IPS-20b (cell line): ENCODE measurements at regions not wholly inside any gene's neighbourhood (a gene's known extent, or its start where the extent isn't known, plus 50 kb on each side); places are given as distances from the start of the nearest gene placed in this dataset.
A peak's percentile ranks its signal among the peaks of the same experiment; 100 is the strongest.
"Not testable (repeated sequence)": the region's sequence is repeated elsewhere in the genome, so short reads cannot be mapped to it uniquely, and the experiment has no call there.

Experiments used
- H3K27ac ChIP-seq: one replicate; pipeline ENCODE4 v1.5.1; 2013; ENCODE audit warnings: low read length
- H3K27me3 ChIP-seq: 2 replicates; pipeline ENCODE4 v1.6.1; 2013; ENCODE audit warnings: mild to moderate bottlenecking, low read length, inconsistent platforms; ENCODE audit not compliant: insufficient read depth
- H3K36me3 ChIP-seq: 2 replicates; pipeline ENCODE4 v1.6.1; 2013; ENCODE audit warnings: low read depth, mild to moderate bottlenecking, inconsistent platforms, low read length, moderate library complexity; ENCODE audit not compliant: insufficient read depth
- H3K4me1 ChIP-seq: 2 replicates; pipeline ENCODE4 v1.6.1; 2013; ENCODE audit warnings: mild to moderate bottlenecking, control low read depth, inconsistent platforms, low read length, moderate library complexity; ENCODE audit not compliant: insufficient read depth
- H3K4me3 ChIP-seq: 2 replicates; pipeline ENCODE4 v1.5.1; 2013; ENCODE audit warnings: mild to moderate bottlenecking, low read length, inconsistent platforms
- H3K9ac ChIP-seq: 2 replicates; pipeline ENCODE4 v1.6.1; 2013; ENCODE audit warnings: low read depth, mild to moderate bottlenecking, inconsistent platforms, low read length, moderate library complexity
- H3K9me3 ChIP-seq: 2 replicates; pipeline ENCODE4 v1.6.1; 2013; ENCODE audit warnings: mild to moderate bottlenecking, low read depth, low read length, inconsistent platforms; ENCODE audit not compliant: insufficient read depth

DNA sequence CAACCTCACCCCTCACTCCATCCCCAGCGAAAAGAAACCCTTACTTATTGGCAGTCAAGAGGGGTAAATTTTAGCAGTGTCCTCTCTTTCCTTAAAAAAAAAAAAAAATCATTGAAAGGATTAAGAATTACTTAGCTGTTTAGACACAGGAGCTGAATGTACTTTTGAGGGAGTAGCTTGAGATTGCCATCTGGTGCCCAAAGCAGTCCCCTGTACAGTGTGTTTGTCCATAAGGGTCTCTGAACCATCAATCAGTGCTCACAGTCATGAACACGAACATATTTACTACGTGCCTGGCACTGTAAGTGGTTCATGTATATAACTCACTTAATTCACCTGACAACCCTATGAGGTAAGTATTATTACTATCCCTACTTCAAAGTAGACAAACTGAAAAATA is 463.5 kb downstream of the RAP2B start:
- Histone ChIP-seq H3K4me3 (no peak overlapping the region), H3K27ac (no peak overlapping the region), H3K27me3 (no peaks in the 10 kb centered on the region), H3K4me1 (peaks cover 4% of the 10 kb centered on the region; the same call in 1 of the 2 replicates), H3K36me3 (no peaks in the 10 kb centered on the region), H3K9me3 (no peaks in the 10 kb centered on the region), H3K9ac (no peak overlapping the region)

DNA sequence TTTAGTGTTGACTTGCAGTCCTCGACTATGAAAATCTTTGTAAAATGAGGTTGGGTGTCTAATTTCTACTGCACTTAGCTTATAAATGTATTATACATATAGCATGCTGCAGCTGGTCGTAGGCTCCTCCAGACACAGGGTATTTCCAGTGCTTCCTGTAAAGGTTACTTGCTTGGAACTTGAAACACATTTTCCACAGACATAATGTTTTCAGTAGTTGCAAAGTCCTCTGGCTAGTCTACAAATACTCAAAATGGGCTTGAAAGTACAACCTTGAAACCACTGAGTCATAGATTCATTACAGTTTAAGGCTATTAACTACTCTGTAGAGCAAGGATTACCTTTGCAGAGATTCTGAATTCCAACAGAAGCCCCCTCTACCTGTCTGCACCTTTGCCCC is 464.1 kb downstream of the RAP2B start:
- Histone ChIP-seq H3K9me3 (no peaks in the 10 kb centered on the region), H3K36me3 (no peaks in the 10 kb centered on the region), H3K9ac (no peak overlapping the region), H3K27ac (no peak overlapping the region), H3K4me1 (peaks cover 4% of the 10 kb centered on the region; the same call in 1 of the 2 replicates), H3K4me3 (no peak overlapping the region), H3K27me3 (no peaks in the 10 kb centered on the region)

DNA sequence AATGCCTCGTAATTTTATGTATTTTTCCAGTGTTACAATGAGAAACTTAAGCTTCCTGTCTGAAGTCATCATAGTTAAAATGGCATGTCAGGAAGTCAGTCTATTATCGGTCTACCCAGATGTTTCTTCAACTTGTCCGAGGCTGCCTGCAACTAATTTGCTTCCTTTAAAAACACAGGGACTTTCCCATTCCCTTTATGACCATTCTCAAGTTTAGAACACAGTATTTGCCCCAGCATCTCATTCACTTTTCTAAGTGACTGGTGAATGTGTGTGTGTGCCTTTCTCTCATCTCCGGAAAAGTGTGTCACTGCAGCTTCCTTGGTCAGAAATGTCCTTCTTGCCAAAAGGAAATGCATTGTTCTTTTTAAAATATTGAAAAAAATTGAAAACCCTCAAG is 466.6 kb downstream of the RAP2B start:
- Histone ChIP-seq H3K36me3 (no peaks in the 10 kb centered on the region), H3K9ac (no peak overlapping the region), H3K27me3 (no peaks in the 10 kb centered on the region), H3K27ac (no peak overlapping the region), H3K4me3 (no peak overlapping the region), H3K4me1 (no peaks in the 10 kb centered on the region), H3K9me3 (no peaks in the 10 kb centered on the region)

DNA sequence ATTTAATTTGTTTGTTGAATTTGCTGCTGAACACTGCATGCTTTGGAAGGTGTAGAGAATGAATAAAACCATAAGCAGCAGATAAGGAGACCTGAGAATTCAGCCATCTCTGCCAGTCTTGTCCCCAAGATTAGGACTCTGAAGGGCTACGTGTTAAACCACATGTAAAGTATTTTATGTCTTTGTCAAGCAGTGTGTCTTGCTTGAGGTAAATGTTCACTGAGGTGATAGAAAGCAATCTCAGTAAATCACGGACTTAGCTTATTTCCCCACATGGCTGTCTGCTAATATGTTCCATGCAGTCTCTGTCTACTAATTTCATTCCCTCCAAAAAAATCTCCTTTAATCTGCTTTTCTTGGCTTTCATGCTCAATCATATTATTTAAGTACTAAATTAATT is 467.1 kb downstream of the RAP2B start:
- H3K9ac ChIP-seq, result no peak overlapping the region
- H3K27ac ChIP-seq, result no peak overlapping the region
- no peaks in the 10 kb centered on the region for H3K4me1 ChIP-seq
- H3K27me3 ChIP-seq, result no peaks in the 10 kb centered on the region
- H3K36me3 ChIP-seq, result no peaks in the 10 kb centered on the region
- H3K9me3 ChIP-seq, result no peaks in the 10 kb centered on the region
- no peak overlapping the region for H3K4me3 ChIP-seq

DNA sequence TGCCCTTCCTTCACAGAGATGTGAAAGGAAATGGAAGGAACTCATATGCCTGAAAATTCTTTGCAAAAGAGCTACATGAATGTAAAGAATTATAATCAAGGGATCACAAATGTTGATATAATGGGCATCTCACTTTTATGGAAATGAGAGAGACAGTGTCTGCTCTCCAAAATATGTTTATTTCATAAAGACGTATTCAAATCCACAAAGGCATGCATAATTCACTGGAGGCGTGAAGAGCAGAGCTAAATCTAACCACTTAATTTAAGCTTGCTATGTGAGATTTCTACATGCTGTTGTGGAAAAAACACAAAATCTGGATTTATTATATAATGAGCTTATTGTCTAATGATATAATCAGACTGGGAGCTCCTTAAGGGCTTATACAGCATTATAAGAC is 469.1 kb downstream of the RAP2B start:
- Histone ChIP-seq H3K27ac (no peak overlapping the region), H3K36me3 (no peaks in the 10 kb centered on the region), H3K9ac (no peak overlapping the region), H3K27me3 (no peaks in the 10 kb centered on the region), H3K9me3 (no peaks in the 10 kb centered on the region), H3K4me3 (no peak overlapping the region), H3K4me1 (no peaks in the 10 kb centered on the region)

DNA sequence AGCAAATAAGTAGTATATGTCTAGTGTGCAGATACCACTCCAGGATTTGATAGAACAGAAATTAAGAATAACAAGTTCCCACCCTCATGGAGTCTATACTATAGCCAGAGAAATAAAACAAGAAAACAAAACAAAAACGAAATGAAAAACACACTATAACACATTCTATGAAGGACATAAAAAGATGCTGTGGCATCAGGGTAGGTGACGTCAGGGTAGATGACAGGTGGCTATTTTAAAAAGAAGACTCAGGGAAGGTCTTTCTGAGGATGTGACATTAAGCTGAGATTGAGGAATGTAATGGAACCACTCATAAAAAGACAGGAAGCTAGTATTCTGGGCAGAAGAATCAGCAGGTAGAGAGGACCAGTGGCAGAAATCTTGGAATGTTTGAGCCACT is 469.6 kb downstream of the RAP2B start:
- Histone ChIP-seq H3K27ac (no peak overlapping the region), H3K9me3 (no peaks in the 10 kb centered on the region), H3K9ac (no peak overlapping the region), H3K4me3 (no peak overlapping the region), H3K4me1 (no peaks in the 10 kb centered on the region), H3K27me3 (no peaks in the 10 kb centered on the region), H3K36me3 (no peaks in the 10 kb centered on the region)

DNA sequence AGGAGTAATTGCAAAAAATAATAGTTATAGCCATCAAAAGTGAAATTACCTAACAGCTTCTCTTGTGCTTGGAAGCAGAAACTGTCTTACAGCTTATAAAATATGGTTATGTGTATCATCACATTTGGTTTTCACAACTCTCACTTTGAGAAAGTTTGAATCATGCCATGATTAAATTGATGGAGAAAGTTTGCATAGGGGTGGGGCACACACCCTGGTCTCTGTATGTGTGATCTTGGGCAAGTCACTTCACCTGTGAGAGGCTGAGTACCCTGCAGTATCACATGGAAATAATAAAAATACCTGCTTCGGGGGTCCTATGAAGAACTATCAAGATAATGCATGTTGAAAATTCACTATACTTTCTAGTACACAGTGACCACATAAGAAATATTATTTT is 471.4 kb downstream of the RAP2B start:
- no peaks in the 10 kb centered on the region for H3K36me3 ChIP-seq
- H3K9ac ChIP-seq, result no peak overlapping the region
- no peak overlapping the region for H3K27ac ChIP-seq
- no peaks in the 10 kb centered on the region for H3K4me1 ChIP-seq
- H3K9me3 ChIP-seq, result no peaks in the 10 kb centered on the region
- no peaks in the 10 kb centered on the region for H3K27me3 ChIP-seq
- no peak overlapping the region for H3K4me3 ChIP-seq

DNA sequence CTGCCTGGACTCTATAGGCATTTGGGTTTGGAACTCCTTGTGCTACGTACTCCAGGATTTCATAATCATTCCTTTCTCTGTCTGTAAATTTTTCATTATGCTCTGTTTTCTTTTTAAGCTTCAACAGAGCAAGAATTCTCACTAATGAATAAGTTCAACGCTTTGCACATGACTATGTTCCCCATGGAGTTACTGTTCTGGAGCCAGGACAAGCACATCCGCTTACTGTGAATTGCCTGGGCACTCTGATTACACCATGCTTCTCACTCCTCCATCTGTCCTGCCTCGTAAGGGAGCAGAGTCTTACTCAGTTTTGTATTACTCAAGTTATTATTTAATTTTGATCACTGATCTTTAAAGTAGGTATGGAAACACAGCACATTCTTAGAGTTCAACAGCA is 472.7 kb downstream of the RAP2B start:
- no peak overlapping the region for H3K9ac ChIP-seq
- no peaks in the 10 kb centered on the region for H3K9me3 ChIP-seq
- H3K27me3 ChIP-seq, result no peaks in the 10 kb centered on the region
- no peak overlapping the region for H3K27ac ChIP-seq
- H3K4me1 ChIP-seq, result peaks cover 2% of the 10 kb centered on the region
- H3K36me3 ChIP-seq, result no peaks in the 10 kb centered on the region
- no peak overlapping the region for H3K4me3 ChIP-seq

DNA sequence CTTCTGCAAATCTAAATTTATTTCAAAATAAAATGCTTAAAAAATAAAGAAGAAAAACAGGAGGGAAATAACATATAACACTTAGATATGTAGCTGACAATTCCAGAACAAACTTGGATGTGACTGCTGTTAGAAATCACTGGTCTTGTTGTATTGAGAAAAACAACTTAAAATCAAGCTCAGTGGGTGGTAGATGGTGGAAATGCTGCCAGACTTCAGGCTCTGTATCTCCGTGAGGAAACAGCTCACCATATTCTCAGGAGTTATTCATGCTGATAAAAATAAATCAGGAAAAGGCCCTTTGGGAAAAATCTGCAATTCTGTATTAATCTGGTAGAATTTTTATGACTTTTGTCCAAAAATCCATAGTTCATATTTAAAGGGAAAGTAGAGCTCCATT is 477.6 kb downstream of the RAP2B start:
- Histone ChIP-seq H3K4me1 (peaks cover 26% of the 10 kb centered on the region), H3K27me3 (no peaks in the 10 kb centered on the region), H3K4me3 (no peak overlapping the region), H3K36me3 (no peaks in the 10 kb centered on the region), H3K9ac (peak overlapping the region; percentile 58; the same call in 1 of the 2 replicates), H3K27ac (no peak overlapping the region), H3K9me3 (no peaks in the 10 kb centered on the region)

DNA sequence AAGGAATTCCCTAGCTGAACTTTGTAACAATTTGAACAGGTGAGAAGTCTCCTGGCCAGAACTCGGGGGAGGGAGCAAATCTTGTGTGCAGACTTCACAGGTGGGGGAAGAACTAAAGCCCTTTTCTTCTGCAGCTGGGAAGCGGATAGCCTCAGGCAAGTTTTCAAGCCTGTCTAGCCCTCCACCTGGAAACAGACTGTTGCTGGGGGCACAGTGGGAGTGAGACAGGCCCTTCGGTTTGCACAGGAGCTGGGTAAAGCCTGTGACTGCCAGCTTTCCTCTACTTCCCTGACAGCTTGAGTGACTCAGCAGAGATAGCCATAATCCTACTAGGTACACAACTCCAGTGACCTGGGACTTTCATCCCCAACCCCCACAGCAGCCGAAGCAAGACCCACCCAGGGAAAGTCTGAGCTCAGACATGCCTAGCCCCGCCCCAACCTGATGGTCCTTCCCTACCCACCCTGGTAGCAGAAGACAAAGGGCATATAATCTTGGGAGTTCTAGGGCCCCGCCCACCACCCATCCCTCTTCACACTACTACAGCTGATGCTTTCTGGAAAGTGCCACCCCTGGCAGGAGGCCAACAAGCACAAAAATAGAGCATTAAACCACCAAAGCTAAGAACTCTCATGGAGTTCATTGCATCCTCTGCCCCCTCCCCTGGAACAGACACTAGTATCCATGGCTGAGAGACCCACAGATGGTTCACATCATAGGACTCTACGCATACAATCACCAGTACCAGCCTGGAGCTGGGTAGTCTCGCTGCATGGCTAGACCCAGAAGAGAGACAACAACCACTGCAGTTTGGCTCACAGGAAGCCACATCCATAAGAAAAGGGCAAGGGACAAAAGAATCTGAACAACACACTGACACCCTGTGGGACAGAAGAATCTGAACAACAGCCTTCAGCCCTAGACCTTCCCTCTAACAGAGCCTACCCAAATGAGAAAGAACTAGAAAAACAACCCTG is 479.0 kb downstream of the RAP2B start:
- Histone ChIP-seq H3K9ac (peak overlapping the region; percentile 58; the same call in 1 of the 2 replicates), H3K4me3 (no peak overlapping the region), H3K27me3 (no peaks in the 10 kb centered on the region), H3K27ac (peak overlapping the region; percentile 80), H3K9me3 (no peaks in the 10 kb centered on the region), H3K4me1 (peaks cover 26% of the 10 kb centered on the region), H3K36me3 (no peaks in the 10 kb centered on the region)

DNA sequence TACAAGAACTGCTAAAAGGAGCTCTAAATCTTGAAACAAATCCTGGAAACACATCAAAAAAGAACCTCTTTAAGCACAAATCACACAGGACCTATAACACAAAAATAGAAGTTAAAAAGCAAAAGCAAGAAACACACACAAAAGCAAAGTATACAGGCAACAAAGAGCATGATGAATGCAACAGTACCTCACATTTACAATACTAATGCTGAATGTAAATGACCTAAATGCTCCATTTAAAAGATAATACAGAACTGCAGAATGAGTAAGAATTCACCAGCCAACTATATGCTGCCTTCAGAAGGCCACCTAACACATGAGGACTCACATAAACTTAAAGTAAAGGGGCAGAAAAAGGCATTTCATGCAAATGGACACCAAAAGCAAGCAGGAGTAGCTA is 478.6 kb upstream of the ARHGEF26 start:
- H3K9me3 ChIP-seq, H3K36me3 ChIP-seq, H3K27me3 ChIP-seq: not testable (repeated sequence)
- peak overlapping the region; percentile 15 for H3K4me3 ChIP-seq
- H3K27ac ChIP-seq, result peak overlapping the region; percentile 71
- peak overlapping the region; percentile 54; the same call in 1 of the 2 replicates for H3K9ac ChIP-seq
- H3K4me1 ChIP-seq, result peaks cover 26% of the 10 kb centered on the region

DNA sequence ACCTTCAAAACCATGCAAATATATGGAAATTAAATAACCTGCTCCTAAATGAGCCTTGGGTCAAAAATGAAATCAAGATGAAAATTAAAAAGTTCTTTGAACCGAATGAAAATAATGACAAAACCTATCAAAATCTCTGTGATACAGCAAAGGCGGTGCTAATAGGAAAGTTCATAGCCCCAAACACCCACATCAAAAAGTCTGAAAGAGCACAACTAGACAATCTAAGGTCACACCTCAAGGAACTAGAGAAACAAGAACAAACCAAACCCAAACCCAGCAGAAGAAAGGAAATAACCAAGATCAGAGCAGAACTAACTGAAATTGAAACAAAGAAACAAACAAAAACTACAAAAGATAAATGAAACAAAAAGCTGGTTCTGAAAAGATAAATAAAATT is 477.7 kb upstream of the ARHGEF26 start:
- not testable (repeated sequence) for H3K36me3 ChIP-seq, H3K9ac ChIP-seq, H3K4me3 ChIP-seq, H3K9me3 ChIP-seq, H3K27me3 ChIP-seq, H3K27ac ChIP-seq
- H3K4me1 ChIP-seq, result peaks cover 26% of the 10 kb centered on the region
